Thyroid gland (tissue), 4 donors: ENCODE measurements at regions not wholly inside any gene's neighbourhood (a gene's known extent, or its start where the extent isn't known, plus 50 kb on each side); places are given as distances from the start of the nearest gene placed in this dataset.

Experiments used
- POLR2A ChIP-seq, 2 donors: fragments of 450-650 bp; IDR thresholded peaks; one replicate each; pipeline ENCODE4 v1.6.1; 2017; ENCODE audit warnings: antibody characterized with exemption in 2 of 2, mild to moderate bottlenecking in 2 of 2, moderate library complexity in 1 of 2
- TF ChIP-seq, protein P1 (sequence below), 6 experiments: fragments of 200-600 bp in 3 of 6; fragments of 450-650 bp in 3 of 6; sonication (generic) in 3 of 6; IDR thresholded peaks; one replicate each; pipeline ENCODE4 v1.5.1; 2016 to 2019; ENCODE audit warnings: antibody characterized with exemption in 6 of 6, mild to moderate bottlenecking in 2 of 6, inconsistent platforms in 1 of 6, moderate library complexity in 1 of 6

GRCh38 chr1:182259968-182260367, 131.6 kb downstream of the GLUL start:
- TF ChIP-seq, protein P1, sequence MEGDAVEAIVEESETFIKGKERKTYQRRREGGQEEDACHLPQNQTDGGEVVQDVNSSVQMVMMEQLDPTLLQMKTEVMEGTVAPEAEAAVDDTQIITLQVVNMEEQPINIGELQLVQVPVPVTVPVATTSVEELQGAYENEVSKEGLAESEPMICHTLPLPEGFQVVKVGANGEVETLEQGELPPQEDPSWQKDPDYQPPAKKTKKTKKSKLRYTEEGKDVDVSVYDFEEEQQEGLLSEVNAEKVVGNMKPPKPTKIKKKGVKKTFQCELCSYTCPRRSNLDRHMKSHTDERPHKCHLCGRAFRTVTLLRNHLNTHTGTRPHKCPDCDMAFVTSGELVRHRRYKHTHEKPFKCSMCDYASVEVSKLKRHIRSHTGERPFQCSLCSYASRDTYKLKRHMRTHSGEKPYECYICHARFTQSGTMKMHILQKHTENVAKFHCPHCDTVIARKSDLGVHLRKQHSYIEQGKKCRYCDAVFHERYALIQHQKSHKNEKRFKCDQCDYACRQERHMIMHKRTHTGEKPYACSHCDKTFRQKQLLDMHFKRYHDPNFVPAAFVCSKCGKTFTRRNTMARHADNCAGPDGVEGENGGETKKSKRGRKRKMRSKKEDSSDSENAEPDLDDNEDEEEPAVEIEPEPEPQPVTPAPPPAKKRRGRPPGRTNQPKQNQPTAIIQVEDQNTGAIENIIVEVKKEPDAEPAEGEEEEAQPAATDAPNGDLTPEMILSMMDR (IDR thresholded peaks at IDR 0.05): no peak
- TF ChIP-seq POLR2A (IDR thresholded peaks at IDR 0.05): no peak
